ENCODE measurements at regions not wholly inside any gene's neighbourhood (a gene's known extent, or its start where the extent isn't known, plus 50 kb on each side); places are given as distances from the start of the nearest gene placed in this dataset.
"Not testable (repeated sequence)": the region's sequence is repeated elsewhere in the genome, so short reads cannot be mapped to it uniquely, and the experiment has no call there.

DNA sequence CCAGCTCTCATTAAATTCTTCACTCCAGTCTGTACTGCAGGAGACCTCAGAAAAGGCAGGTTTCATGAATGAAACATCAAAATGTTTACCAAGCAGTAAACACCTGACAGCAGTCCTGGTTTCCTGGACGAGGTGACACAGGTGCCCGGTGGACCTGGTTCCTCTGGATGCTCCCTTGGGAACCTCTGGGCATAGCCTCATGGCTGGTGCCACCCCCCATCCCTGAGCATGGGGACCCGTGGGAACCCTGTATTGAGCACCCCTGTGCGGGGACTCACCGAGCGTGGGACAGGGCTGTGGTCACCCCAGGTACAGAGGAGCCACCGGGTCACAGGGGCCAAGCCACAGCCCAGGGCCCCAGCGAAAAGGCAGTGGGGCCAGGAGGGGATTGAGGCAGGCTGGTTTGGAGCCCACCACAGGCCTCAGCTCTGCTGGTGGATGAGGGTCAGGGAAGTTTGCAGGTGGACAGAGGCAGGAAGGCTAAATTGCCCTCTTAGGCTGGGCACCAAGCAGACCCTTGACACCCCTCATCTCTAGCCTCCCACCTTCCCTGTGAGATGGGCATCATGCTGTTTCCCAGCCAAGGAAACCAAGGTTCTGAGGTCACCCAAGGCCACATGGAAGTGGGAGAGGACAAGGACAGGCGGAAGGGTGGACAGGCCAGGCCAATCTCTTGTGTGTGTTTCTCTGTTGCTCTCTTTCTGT, 158.4 kb downstream of the PTPRU start:
- DNase-seq: no peak

DNA sequence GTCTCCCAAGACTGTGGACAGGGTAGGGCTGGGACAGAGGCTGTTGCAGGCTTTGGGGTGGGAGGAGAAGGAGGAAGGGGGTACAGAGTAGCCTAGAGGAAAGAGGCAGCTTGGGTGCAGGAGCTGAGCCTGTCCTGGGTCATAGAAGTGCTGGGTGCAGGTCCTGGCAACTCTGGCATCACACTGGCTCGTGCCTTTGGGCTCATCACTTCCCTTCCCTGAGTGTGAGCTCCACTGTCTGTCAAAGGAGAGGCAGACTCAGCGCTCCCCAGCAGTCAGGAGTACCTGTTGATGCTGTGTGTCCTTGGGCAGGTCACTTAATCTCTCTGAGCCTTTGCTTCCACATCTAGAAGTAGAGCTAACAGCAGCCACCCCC, 157.1 kb downstream of the PTPRU start:
- DNase-seq: no peak

DNA sequence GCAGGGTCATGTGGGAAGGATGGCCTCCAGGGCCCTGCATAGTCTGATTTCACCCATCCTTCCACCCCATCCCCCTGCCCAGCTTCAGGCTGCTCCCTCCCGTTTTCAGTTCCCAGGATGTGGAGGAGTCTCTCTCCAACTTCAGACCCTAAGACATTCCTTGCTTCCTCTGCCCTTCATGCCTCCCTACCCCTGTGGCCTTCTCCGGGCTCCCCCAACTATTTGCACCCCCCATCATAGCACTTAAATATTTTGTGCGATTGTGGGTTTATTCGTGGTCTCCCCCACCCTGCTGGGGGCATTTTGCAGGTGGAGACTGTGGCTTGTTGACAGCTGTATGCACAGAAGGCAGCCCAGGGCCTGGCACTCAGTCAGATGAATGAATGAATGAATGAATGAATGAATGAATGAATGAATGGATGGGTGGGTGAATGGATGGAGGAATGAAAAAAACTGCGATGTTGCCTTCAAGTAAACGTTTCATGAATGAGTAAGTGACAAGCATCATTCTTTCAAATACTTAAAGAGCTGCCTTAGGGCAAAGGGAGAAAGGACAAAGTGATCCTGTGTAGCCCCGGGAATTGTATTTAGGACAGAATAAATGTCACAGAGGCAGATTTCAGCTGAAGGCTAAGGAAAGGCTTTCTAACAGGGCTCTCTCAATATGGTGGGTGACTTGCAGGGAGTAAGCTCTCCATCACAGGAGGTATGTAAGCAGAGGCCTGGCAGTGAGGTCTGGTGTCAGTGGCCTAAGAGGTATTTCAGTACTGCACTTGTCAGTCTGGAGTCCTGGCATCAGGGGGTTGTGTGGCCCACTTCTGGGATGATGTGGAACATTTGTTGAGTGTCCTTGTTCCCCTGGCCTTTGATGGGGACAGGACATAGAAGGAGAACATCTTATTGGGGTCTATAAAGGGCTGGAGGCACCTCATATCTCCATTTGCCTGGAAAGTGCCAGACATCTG, 156.4 kb downstream of the PTPRU start:
- no peak for DNase-seq

DNA sequence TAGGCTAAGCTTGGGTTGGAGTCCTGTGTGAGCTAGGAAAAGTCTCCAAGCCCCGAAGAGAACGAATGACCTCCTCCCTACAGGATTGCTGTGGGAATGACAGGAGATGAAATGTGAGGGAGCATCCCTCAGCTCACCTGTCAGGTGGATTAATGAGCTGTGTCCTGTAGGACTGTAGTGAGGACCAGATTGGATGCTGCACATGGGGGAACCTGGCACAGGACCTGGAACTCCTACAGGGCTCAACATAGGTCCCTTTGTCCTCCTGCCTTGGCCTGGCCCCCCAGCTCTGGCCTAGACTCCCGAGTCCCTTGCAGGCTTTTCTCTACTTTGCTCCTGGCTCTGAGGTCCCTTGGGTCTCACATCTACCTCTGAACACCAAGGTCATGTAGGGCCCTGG, 155.7 kb downstream of the PTPRU start:
- no peak for DNase-seq

- no peak for DNase-seq
These were observed 155.1 kb downstream of the PTPRU start for GRCh38 chr1:29391362-29391880.

- DNase-seq: no peak
These were observed 154.4 kb downstream of the PTPRU start for GRCh38 chr1:29390491-29391361.

- DNase-seq: no peak
These were observed 153.8 kb downstream of the PTPRU start for GRCh38 chr1:29390075-29390474.

DNA sequence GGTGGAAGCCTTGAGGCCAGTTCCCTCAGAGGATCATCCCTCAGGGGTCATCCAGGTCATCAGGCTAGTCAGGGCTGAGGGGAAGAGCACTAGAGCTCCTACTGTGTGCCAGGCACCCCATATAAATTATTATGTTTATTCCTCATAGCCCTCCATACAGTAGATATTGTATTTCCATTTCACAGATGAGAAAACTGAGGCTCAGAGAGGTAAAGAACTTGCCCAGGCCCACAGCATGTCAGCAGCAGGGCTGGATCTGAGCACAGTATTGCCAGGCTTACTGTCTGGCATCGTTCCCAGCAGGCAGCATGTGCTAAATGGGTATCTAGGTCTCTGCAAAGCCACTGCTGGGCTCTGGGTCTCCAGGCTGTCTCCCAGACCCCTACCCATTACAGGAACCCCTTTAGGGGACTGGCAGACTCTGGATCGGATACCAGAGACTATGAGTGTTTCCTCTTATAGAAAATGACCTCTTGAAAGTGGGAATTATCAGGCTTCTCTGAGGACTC, 153.3 kb downstream of the PTPRU start:
- no peak for DNase-seq

DNA sequence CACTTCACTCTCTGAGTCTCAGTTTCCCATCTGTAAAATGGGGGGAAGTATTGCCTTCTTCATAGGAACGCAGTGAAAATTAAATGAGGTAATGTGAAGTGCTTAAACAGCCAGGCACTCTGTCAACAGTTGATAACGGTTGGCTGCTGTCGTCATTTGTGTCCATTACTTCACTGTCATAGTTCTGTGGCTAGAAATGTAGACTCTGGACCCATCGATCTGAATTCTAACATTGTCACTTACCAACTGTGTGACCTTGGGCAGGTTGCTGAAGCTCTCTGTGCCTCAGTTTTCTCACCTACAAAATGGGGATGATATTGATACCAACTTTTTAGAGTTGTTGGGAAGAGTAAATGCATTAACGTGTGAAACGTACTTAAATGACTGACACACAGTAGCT, 152.6 kb downstream of the PTPRU start:
- no peak for DNase-seq

DNA sequence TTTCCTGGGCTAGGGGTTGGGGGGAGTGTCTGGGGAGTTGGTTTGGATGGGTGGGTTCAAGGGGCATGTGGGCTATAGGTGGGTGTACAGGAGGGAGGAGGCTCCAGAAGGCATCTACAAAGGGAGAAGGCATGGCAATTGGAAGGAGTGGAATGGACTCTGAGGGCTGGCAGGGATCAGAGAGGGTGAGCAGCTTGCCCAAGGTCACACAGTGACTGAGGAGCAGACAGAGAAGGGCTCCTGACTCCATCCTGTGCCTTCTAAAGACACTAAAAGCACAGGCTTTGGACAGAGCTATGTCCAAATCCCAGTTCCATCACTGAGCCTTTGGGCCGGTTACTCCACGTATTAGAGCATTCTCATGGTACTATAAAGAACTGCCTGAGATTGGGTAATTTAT, 151.8 kb downstream of the PTPRU start:
- DNase-seq: no peak

- no peak for DNase-seq
These were observed 150.9 kb downstream of the PTPRU start for GRCh38 chr1:29387210-29387609.

DNA sequence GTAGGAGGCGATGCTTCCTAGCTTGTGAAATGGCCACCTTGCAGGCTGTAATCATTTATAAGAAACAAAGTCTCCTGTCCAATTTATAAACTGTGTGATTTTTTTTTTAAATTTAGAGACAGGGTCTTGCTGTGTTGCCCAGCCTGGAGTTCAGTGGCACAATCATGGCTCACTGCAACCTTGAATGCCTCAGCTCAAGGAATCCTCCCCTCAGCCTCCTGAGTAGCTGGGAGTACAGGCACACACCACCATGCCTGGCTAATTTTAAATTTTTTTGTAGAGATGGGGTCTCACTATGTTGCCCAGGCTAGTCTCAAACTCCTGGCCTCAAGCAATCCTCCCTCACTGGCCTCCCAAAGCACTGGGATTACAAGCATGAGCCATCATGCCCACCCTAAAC, 150.1 kb downstream of the PTPRU start:
- DNase-seq: not testable (repeated sequence)

GRCh38 chr1:29385966-29386365, 149.6 kb downstream of the PTPRU start:
- no peak for DNase-seq

GRCh38 chr1:29384496-29385015, 148.2 kb downstream of the PTPRU start:
- no peak for DNase-seq

DNA sequence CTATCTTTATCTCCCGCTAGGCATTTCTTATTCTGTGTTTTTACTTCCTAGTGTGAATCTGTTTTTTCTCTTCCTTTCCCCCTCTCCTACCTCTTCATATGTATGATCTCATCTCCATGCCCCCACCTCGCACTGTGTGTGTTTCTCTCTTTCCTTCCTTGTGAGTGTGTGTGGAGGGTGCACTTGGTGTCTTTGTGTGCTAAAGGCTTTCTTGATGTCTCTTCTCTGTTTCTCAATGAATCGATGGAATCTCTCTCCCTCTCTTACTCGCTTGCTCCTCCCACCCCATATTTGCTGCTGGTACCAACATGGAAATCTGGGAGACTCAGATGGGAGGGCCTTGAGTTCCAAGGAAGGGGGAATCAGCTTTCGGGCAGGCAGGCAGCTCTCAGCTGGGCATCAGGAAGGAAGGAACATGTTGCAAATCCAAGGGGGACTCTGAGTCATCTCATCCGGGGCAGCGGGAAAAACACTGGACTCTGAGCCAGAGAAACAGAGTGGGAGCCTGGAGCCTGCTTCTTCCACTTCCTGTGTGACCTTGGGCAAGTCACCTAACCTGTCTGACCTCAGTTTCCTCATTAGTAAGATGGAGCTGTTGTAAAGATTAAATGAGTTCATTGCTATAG, 147.5 kb downstream of the PTPRU start:
- no peak for DNase-seq

GRCh38 chr1:29382851-29383745, 146.8 kb downstream of the PTPRU start:
- DNase-seq: no peak

GRCh38 chr1:29381426-29381825, 145.1 kb downstream of the PTPRU start:
- DNase-seq: no peak

DNA sequence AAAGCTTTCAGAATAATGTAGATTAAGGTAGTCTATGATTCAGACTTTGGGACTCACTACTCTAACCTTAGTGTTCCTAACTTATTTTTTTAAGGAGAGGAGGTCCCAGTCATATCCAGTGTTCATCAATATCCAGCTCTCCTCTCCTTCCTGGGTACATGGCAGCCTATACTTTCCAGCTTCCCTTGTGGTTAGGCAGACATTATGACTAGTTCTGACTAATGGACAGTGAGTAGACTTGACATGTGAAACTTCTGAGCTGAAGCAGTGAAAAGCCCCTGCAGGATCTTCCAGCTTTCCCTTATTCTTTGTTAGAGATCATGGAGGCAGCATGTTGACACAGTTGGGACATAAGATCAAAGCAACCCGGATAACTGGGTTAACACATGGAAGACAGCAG, 144.2 kb downstream of the PTPRU start:
- DNase-seq: no peak

DNA sequence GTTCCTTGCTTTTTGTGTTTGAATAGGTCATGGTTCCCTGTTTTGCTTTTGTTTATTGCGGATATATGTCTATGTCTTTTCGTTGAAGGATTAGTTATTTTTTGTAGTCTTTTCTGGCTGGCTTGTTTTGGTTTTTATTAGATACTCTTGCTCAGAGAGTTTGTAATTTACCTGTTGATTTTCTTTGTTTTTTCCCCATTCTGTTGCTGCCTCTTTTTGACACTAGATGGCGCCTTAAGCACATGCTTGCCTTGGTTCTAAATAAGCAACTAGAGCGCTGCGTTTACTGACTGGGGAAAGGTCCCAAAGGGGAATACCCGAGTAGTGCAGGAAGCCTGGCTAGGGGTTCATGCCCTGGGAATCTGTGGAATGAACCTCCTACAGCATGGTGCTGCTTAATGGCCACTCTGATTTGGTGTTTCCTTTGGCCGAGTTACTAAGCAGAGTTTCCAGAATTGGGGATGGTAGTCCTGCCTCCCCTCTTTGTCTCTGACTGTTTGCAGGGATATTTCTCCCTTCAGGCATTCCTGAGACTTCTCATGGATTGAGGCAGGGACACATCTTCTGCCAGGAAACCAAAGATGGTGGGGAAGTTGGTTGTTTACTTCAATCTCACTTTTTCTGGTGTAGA, 143.2 kb downstream of the PTPRU start:
- peak; percentile 23 to 55 for DNase-seq
